ENCODE measurements at regions not wholly inside any gene's neighbourhood (a gene's known extent, or its start where the extent isn't known, plus 50 kb on each side); places are given as distances from the start of the nearest gene placed in this dataset.

DNA sequence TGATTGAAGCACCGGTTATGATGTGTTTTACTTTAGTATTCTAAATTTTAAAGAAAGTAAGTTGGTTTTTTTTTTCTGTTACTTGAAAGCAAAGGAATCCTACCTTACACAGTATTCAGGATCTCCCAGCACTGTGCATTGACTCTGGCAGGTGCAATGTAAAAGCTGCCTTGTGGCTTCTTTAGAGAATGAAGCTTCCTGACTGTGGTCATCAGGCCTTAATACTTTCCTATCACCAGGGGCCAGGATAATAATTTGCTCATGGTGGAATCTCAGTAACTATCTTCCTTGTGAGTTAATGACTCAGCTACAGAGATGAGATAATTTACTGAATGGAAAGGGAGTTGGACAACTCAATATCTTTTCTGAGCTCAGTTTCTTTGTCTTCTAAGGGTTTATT is 435.5 kb upstream of the ZNF608 start:
- TF ChIP-seq, protein P1, sequence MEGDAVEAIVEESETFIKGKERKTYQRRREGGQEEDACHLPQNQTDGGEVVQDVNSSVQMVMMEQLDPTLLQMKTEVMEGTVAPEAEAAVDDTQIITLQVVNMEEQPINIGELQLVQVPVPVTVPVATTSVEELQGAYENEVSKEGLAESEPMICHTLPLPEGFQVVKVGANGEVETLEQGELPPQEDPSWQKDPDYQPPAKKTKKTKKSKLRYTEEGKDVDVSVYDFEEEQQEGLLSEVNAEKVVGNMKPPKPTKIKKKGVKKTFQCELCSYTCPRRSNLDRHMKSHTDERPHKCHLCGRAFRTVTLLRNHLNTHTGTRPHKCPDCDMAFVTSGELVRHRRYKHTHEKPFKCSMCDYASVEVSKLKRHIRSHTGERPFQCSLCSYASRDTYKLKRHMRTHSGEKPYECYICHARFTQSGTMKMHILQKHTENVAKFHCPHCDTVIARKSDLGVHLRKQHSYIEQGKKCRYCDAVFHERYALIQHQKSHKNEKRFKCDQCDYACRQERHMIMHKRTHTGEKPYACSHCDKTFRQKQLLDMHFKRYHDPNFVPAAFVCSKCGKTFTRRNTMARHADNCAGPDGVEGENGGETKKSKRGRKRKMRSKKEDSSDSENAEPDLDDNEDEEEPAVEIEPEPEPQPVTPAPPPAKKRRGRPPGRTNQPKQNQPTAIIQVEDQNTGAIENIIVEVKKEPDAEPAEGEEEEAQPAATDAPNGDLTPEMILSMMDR (IDR thresholded peaks at IDR 0.05) = no peak
- no peak for TF ChIP-seq POLR2A (IDR thresholded peaks at IDR 0.05)

Data from lower leg skin (tissue), 3 donors.